Breast epithelium (tissue), 4 donors: ENCODE measurements at regions not wholly inside any gene's neighbourhood (a gene's known extent, or its start where the extent isn't known, plus 50 kb on each side); places are given as distances from the start of the nearest gene placed in this dataset.
A peak's percentile ranks its signal among the peaks of the same experiment; 100 is the strongest.

Experiments used
- DNase-seq, 2 donors: peaks; one replicate each; pipeline ENCODE4 v3.0.0-alpha.2; 2019; ENCODE audit warnings: low spot score in 2 of 2
- H3K27ac ChIP-seq, 2 donors: fragments of 200-600 bp; sonication (generic) in 1 of 2; one replicate each; pipeline ENCODE4 v1.5.1; 2016 to 2019; ENCODE audit warnings: mild to moderate bottlenecking in 1 of 2
- H3K27me3 ChIP-seq, 2 donors: fragments of 200-600 bp; sonication (generic) in 1 of 2; one replicate each; pipeline versions ENCODE4 v1.5.1 to v1.6.0; 2017 to 2019; ENCODE audit warnings: control low read depth in 1 of 2, mild to moderate bottlenecking in 1 of 2
- H3K36me3 ChIP-seq: fragments of 200-600 bp; one replicate; pipeline ENCODE4 v1.5.1; 2019
- H3K4me1 ChIP-seq, 2 donors: fragments of 200-600 bp; sonication (generic); one replicate each; pipeline ENCODE4 v1.5.1; 2016 to 2019; ENCODE audit warnings: control low read depth in 1 of 2
- H3K4me3 ChIP-seq, 3 donors: fragments of 200-600 bp; sonication (generic); 1 replicate in 2 of 3; 2 replicates in 1 of 3; pipeline ENCODE4 v1.5.1; 2016 to 2019; ENCODE audit warnings: mild to moderate bottlenecking in 3 of 3, moderate library complexity in 2 of 3
- H3K9me3 ChIP-seq, 2 donors: fragments of 200-600 bp; sonication (generic) in 1 of 2; one replicate each; pipeline ENCODE4 v1.5.1; 2016 to 2019; ENCODE audit warnings: control low read depth in 1 of 2
- POLR2A ChIP-seq: fragments of 450-650 bp; IDR thresholded peaks from one replicate; pipeline ENCODE4 v1.6.1; 2016; ENCODE audit warnings: antibody characterized with exemption, mild to moderate bottlenecking, moderate library complexity
- POLR2AphosphoS5 ChIP-seq, 3 donors: sonication (generic); formaldehyde crosslinking; IDR thresholded peaks; one replicate each; pipeline ENCODE4 v1.6.1; 2017; ENCODE audit warnings: antibody characterized with exemption in 3 of 3
- intact Hi-C: fragments of 100-400 bp; cut with DNase I; formaldehyde crosslinking; loops from one replicate; pipeline ENCODE4 v1.15.1; 2023; ENCODE audit warnings: low total_unique reads
- TF ChIP-seq, protein P1 (sequence below), 3 donors: fragments of 450-650 bp; IDR thresholded peaks; one replicate each; pipeline ENCODE4 v1.5.1; 2016 to 2017; ENCODE audit warnings: antibody characterized with exemption in 3 of 3, mild to moderate bottlenecking in 3 of 3, moderate library complexity in 3 of 3

DNA sequence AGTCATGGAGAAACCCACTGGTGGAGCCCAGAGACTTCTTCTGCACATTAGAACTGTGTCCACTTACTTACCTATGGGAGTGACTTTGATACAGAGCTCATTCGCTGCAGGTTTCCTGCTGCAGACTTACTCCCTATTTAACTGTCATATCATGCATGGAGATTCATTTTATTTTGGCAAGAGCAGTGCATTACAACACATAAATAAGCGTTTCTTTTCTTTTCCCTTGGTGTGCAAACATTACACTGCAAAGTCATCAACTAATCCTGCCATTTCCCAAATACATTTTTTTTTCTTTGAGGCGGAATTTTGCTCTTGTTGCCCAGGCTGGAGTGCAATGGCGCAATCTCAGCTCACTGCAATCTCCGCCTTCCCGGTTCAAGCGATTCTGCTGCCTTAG lies 230.9 kb upstream of the SFRP2 start:
- intact Hi-C loops = no loop called here
- no peaks in the 10 kb centered on the region for H3K27me3 ChIP-seq
- H3K4me1 ChIP-seq = no peaks in the 10 kb centered on the region
- H3K27ac ChIP-seq = no peak overlapping the region
- no peaks in the 10 kb centered on the region for H3K9me3 ChIP-seq
- no peak for DNase-seq
- TF ChIP-seq POLR2AphosphoS5 (IDR thresholded peaks at IDR 0.05) (no peak), POLR2A (no peak)
- TF ChIP-seq, protein P1, sequence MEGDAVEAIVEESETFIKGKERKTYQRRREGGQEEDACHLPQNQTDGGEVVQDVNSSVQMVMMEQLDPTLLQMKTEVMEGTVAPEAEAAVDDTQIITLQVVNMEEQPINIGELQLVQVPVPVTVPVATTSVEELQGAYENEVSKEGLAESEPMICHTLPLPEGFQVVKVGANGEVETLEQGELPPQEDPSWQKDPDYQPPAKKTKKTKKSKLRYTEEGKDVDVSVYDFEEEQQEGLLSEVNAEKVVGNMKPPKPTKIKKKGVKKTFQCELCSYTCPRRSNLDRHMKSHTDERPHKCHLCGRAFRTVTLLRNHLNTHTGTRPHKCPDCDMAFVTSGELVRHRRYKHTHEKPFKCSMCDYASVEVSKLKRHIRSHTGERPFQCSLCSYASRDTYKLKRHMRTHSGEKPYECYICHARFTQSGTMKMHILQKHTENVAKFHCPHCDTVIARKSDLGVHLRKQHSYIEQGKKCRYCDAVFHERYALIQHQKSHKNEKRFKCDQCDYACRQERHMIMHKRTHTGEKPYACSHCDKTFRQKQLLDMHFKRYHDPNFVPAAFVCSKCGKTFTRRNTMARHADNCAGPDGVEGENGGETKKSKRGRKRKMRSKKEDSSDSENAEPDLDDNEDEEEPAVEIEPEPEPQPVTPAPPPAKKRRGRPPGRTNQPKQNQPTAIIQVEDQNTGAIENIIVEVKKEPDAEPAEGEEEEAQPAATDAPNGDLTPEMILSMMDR (IDR thresholded peaks at IDR 0.05) = no peak
- H3K4me3 ChIP-seq = no peak overlapping the region
- H3K36me3 ChIP-seq = no peaks in the 10 kb centered on the region

DNA sequence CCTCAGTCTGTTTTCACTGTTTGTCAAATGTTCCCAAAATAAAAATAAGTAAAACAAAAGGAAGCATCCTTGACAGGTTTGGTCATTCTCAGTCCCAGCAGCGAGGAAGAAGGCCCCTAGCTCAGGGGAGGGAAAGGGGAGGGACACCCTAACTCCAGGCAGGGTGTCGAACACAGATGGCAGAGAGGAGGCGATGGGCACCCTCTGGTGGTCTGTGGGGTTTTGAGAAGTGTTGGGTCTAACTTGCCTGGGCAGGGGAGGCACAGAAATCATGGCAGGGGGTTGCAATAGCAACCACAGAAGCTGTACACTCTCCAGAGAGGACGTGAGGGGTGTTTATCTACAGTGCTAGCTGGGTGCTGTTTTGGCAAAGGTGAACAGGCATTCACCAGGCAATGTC lies 229.8 kb upstream of the SFRP2 start:
- no peaks in the 10 kb centered on the region for H3K9me3 ChIP-seq
- no peaks in the 10 kb centered on the region for H3K36me3 ChIP-seq
- no peaks in the 10 kb centered on the region for H3K4me1 ChIP-seq
- TF ChIP-seq POLR2A (no peak), POLR2AphosphoS5 (IDR thresholded peaks at IDR 0.05) (no peak)
- TF ChIP-seq, protein P1 (IDR thresholded peaks at IDR 0.05) = no peak
- no peak overlapping the region for H3K27ac ChIP-seq
- no peak for DNase-seq
- intact Hi-C loops = no loop called here
- no peaks in the 10 kb centered on the region for H3K27me3 ChIP-seq
- H3K4me3 ChIP-seq = no peak overlapping the region

DNA sequence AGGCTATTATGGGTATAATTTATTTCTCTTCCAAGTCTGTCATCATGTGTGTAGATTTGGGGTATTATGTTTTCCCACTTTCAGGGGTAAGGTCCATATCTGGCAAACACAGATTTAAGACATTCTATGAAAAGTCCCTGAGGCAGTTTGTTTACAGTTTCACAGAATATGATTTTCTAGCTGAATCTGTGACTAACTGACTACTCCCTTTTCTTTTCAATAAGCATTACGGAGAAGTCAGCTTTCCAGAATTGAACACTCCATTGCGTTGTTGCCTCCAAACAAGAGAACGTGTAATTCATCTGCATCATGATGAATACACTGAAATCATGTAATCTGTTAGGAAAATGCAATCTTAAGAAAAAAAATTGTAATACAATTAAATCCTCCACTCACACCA lies 226.7 kb upstream of the SFRP2 start:
- no peak overlapping the region for H3K27ac ChIP-seq
- H3K4me3 ChIP-seq = no peak overlapping the region
- TF ChIP-seq POLR2AphosphoS5 (IDR thresholded peaks at IDR 0.05) (no peak), POLR2A (no peak)
- TF ChIP-seq, protein P1 (IDR thresholded peaks at IDR 0.05) = no peak
- no peaks in the 10 kb centered on the region for H3K4me1 ChIP-seq
- no peaks in the 10 kb centered on the region for H3K36me3 ChIP-seq
- intact Hi-C loops = no loop called here
- DNase-seq = no peak
- no peaks in the 10 kb centered on the region for H3K9me3 ChIP-seq
- H3K27me3 ChIP-seq = no peaks in the 10 kb centered on the region

DNA sequence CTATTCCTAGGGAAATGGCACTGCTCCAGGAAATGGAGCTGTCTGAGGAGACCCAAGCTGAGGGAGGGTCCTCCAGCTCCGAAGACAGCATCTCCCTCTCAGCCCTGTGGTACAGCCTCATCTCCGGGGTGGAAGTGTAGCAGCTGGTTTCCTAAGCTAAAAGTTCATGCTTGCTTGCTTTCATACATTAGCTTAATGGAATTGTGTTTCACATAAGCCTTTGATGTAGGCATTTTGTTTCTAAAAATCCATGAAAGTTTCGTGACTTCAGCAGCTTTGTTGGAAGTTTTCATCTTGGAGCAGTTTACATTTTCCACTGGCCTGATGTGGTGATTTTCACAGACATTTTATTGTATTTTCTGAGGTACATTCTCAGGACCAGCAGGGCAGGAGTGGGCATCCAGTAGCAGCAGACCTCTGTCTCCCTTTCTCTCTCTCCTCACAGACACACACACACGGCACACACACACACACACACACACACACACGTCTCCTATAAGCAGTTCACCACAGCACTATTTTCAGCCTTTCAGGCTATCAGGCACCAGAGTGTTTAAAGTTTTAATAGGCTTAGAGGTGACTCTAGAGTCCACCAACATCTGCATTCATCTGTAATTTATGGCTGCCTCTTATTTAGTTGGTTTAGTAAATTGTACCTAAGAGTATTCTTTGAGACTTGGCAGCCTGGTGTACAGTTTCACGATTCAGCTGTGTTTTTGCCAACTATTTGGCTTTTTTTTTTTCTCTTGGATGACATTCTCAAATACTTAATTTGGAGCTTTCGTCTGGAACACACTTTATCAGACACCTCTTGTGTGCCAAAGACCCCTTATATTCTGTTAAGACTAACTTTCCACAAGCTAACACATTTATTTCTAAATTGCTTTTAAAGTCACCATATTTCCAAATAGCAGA lies 225.8 kb upstream of the SFRP2 start:
- Histone ChIP-seq H3K27me3 (no peaks in the 10 kb centered on the region), H3K4me1 (no peaks in the 10 kb centered on the region), H3K27ac (peak overlapping the region in 1 of 2 donors; percentile 43), H3K9me3 (no peaks in the 10 kb centered on the region), H3K4me3 (no peak overlapping the region), H3K36me3 (no peaks in the 10 kb centered on the region)
- intact Hi-C loops = no loop called here
- TF ChIP-seq, protein P1 (IDR thresholded peaks at IDR 0.05) = no peak
- no peak for DNase-seq

DNA sequence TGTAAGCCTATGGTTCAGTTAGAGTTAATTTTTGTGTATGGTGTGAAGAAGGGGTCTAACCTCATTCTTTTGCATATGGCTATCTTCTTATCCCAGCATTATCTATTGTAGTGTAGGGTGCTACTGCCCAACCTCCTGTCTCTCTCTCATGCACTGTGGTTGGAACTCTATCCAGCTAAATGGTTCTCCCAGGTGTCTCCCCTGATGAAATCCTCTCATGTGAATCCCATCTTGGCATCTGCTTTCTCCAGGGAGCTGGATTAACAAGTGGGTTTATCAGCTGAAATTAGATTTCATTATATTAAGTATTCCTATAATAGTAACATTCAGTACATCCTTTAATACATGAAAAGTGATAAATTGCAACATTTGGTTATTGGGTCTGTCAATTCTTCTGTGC lies 224.7 kb upstream of the SFRP2 start:
- no peak overlapping the region for H3K27ac ChIP-seq
- peaks cover 0 to 4% of the 10 kb centered on the region in 2 donors for H3K4me1 ChIP-seq
- H3K36me3 ChIP-seq = no peaks in the 10 kb centered on the region
- intact Hi-C loops = no loop called here
- no peak for DNase-seq
- no peak overlapping the region for H3K4me3 ChIP-seq
- no peaks in the 10 kb centered on the region for H3K9me3 ChIP-seq
- TF ChIP-seq POLR2AphosphoS5 (IDR thresholded peaks at IDR 0.05) = no peak
- TF ChIP-seq, protein P1 (IDR thresholded peaks at IDR 0.05) = no peak
- TF ChIP-seq POLR2A = no peak
- H3K27me3 ChIP-seq = no peaks in the 10 kb centered on the region
